Vagina (tissue), 2 donors: ENCODE measurements at regions not wholly inside any gene's neighbourhood (a gene's known extent, or its start where the extent isn't known, plus 50 kb on each side); places are given as distances from the start of the nearest gene placed in this dataset.
"Not testable (repeated sequence)": the region's sequence is repeated elsewhere in the genome, so short reads cannot be mapped to it uniquely, and the experiment has no call there.

Source experiments
- DNase-seq, 2 donors: peaks; one replicate each; pipeline ENCODE4 v3.0.0-alpha.2; 2017; ENCODE audit errors: extremely low spot score in 2 of 2
- H3K27ac ChIP-seq: fragments of 200-600 bp; sonication (generic); one replicate; pipeline ENCODE4 v1.5.1; 2019
- H3K27me3 ChIP-seq: fragments of 200-600 bp; sonication (generic); one replicate; pipeline ENCODE4 v1.5.1; 2019
- H3K36me3 ChIP-seq, 2 donors: fragments of 200-600 bp; sonication (generic); one replicate each; pipeline ENCODE4 v1.5.1; 2017 to 2019
- H3K4me1 ChIP-seq: fragments of 200-600 bp; sonication (generic); one replicate; pipeline ENCODE4 v1.5.1; 2019
- H3K4me3 ChIP-seq, 2 donors: fragments of 200-600 bp; sonication (generic); 1 replicate in 1 of 2; 2 replicates in 1 of 2; pipeline ENCODE4 v1.5.1; 2016 to 2019
- H3K9me3 ChIP-seq: fragments of 200-600 bp; sonication (generic); one replicate; pipeline ENCODE4 v1.5.1; 2019
- POLR2A ChIP-seq, 2 donors: fragments of 450-650 bp; IDR thresholded peaks; one replicate each; pipeline ENCODE4 v1.6.1; 2017; ENCODE audit warnings: antibody characterized with exemption in 2 of 2, mild to moderate bottlenecking in 2 of 2, moderate library complexity in 2 of 2
- POLR2AphosphoS5 ChIP-seq, 2 donors: sonication (generic); formaldehyde crosslinking; IDR thresholded peaks; one replicate each; pipeline ENCODE4 v1.9.0; 2017; ENCODE audit warnings: antibody characterized with exemption in 2 of 2, mild to moderate bottlenecking in 2 of 2, low read depth in 1 of 2; ENCODE audit not compliant: insufficient read depth in 1 of 2
- intact Hi-C: fragments of 100-400 bp; cut with DNase I; formaldehyde crosslinking; loops from one replicate; pipeline ENCODE4 v1.15.1; 2023
- TF ChIP-seq, protein P1 (sequence below), 3 experiments: fragments of 450-650 bp in 2 of 3; fragments of 200-600 bp in 1 of 3; sonication (generic) in 1 of 3; IDR thresholded peaks; one replicate each; pipeline ENCODE4 v1.5.1; 2017 to 2019; ENCODE audit warnings: antibody characterized with exemption in 3 of 3, mild to moderate bottlenecking in 2 of 3, moderate library complexity in 2 of 3

DNA sequence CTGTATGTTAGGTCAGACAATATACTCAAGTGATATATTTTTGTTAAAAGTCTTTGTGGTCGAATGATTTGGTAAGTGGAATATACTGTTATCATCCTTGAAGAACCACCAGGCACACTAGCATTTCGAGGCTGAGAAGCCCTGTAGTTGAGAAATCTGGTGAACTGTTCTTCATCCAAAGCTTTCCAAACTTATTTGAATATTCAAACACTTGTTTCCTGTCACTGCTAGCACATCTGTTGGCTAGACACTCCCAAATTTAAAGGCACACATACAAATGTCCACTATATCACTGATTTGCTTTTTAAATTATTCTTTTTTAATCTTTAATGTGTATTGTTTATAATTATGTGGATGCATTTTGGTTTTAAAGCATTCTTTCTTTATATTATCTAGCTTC lies 241.9 kb upstream of the CNTNAP5 start:
- intact Hi-C loops = no loop called here
- no peak for DNase-seq
- TF ChIP-seq POLR2A (IDR thresholded peaks at IDR 0.05) (no peak), POLR2AphosphoS5 (IDR thresholded peaks at IDR 0.05; ENCODE audit: insufficient read depth in 1 of 2, low read depth in 1 of 2) (no peak)
- TF ChIP-seq, protein P1, sequence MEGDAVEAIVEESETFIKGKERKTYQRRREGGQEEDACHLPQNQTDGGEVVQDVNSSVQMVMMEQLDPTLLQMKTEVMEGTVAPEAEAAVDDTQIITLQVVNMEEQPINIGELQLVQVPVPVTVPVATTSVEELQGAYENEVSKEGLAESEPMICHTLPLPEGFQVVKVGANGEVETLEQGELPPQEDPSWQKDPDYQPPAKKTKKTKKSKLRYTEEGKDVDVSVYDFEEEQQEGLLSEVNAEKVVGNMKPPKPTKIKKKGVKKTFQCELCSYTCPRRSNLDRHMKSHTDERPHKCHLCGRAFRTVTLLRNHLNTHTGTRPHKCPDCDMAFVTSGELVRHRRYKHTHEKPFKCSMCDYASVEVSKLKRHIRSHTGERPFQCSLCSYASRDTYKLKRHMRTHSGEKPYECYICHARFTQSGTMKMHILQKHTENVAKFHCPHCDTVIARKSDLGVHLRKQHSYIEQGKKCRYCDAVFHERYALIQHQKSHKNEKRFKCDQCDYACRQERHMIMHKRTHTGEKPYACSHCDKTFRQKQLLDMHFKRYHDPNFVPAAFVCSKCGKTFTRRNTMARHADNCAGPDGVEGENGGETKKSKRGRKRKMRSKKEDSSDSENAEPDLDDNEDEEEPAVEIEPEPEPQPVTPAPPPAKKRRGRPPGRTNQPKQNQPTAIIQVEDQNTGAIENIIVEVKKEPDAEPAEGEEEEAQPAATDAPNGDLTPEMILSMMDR (IDR thresholded peaks at IDR 0.05) = no peak
- no peaks in the 10 kb centered on the region for H3K4me1 ChIP-seq
- no peak overlapping the region for H3K27ac ChIP-seq
- H3K36me3 ChIP-seq = no peaks in the 10 kb centered on the region
- H3K4me3 ChIP-seq = no peak overlapping the region
- H3K27me3 ChIP-seq = no peaks in the 10 kb centered on the region
- no peaks in the 10 kb centered on the region for H3K9me3 ChIP-seq

GRCh38 chr2:123785332-123785731 lies 239.8 kb upstream of the CNTNAP5 start:
- TF ChIP-seq POLR2AphosphoS5 (IDR thresholded peaks at IDR 0.05; ENCODE audit: insufficient read depth in 1 of 2, low read depth in 1 of 2) (no peak), POLR2A (IDR thresholded peaks at IDR 0.05) (no peak)
- TF ChIP-seq, protein P1 (IDR thresholded peaks at IDR 0.05) = no peak
- intact Hi-C loops = no loop called here
- Histone ChIP-seq H3K27me3 (no peaks in the 10 kb centered on the region), H3K4me1 (no peaks in the 10 kb centered on the region), H3K4me3 (no peak overlapping the region), H3K9me3 (no peaks in the 10 kb centered on the region), H3K36me3 (no peaks in the 10 kb centered on the region), H3K27ac (no peak overlapping the region)
- DNase-seq = no peak

- H3K27me3 ChIP-seq = no peaks in the 10 kb centered on the region
- H3K4me1 ChIP-seq = no peaks in the 10 kb centered on the region
- no peak for DNase-seq
- no peaks in the 10 kb centered on the region for H3K36me3 ChIP-seq
- H3K4me3 ChIP-seq = no peak overlapping the region
- H3K27ac ChIP-seq = no peak overlapping the region
- intact Hi-C loops = no loop called here
- no peak for TF ChIP-seq POLR2AphosphoS5 (IDR thresholded peaks at IDR 0.05; ENCODE audit: insufficient read depth in 1 of 2, low read depth in 1 of 2)
- no peak for TF ChIP-seq POLR2A (IDR thresholded peaks at IDR 0.05)
- TF ChIP-seq, protein P1 (IDR thresholded peaks at IDR 0.05) = no peak
- H3K9me3 ChIP-seq = no peaks in the 10 kb centered on the region
These were observed 233.9 kb upstream of the CNTNAP5 start for GRCh38 chr2:123791207-123791606.

DNA sequence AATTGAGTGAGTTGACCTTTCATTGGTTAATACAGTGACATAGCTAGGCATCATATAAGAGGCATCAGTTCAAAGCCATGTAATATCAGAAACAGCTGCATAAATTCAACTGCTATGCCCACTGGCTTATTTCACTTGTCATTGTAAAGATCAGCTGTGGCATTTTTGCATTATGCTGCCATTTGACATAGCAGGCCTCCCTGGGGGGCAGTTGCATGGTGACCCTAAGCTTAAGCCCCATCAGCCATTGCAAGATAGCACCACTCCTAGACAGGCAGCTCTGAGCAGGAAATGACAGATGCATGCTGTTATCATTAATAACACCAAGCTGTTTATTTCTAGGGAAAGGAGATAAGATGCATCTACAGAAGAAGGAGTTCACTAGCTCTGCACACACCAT lies 233.4 kb upstream of the CNTNAP5 start:
- Histone ChIP-seq H3K9me3 (no peaks in the 10 kb centered on the region), H3K27me3 (no peaks in the 10 kb centered on the region), H3K4me3 (no peak overlapping the region), H3K27ac (no peak overlapping the region), H3K36me3 (no peaks in the 10 kb centered on the region), H3K4me1 (no peaks in the 10 kb centered on the region)
- no peak for TF ChIP-seq POLR2A (IDR thresholded peaks at IDR 0.05)
- TF ChIP-seq, protein P1 (IDR thresholded peaks at IDR 0.05) = no peak
- no peak for TF ChIP-seq POLR2AphosphoS5 (IDR thresholded peaks at IDR 0.05; ENCODE audit: insufficient read depth in 1 of 2, low read depth in 1 of 2)
- DNase-seq = no peak
- intact Hi-C loops = no loop called here

GRCh38 chr2:123804126-123804525 lies 221.0 kb upstream of the CNTNAP5 start:
- H3K36me3 ChIP-seq, H3K27me3 ChIP-seq, H3K27ac ChIP-seq, H3K4me3 ChIP-seq, H3K4me1 ChIP-seq, H3K9me3 ChIP-seq, DNase-seq, intact Hi-C loops: not testable (repeated sequence)

DNA sequence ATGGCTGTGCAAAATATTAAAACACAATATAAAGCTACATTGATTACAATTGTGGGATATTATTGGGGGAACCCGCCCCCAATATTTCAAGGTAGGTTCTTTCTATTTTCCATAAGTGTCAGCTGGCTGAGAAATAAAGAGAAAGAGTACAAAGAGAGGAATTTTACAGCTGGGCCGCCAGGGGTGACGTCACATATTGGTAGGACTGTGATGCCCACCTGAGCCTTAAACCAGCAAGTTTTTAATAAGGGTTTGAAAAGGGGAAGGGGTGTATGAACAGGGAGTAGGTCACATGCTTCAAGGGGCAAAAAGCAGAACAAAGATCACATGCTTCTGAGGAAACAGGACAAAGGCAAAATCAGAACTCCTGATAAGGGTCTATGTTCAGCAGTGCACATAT lies 219.3 kb upstream of the CNTNAP5 start:
- H3K4me1 ChIP-seq, intact Hi-C loops, H3K9me3 ChIP-seq, H3K4me3 ChIP-seq, H3K36me3 ChIP-seq, DNase-seq, H3K27me3 ChIP-seq, H3K27ac ChIP-seq: not testable (repeated sequence)
